Osteoblast (primary cell): ENCODE measurements at regions not wholly inside any gene's neighbourhood (a gene's known extent, or its start where the extent isn't known, plus 50 kb on each side); places are given as distances from the start of the nearest gene placed in this dataset.

Source experiments
- DNase-seq: peaks from one replicate; pipeline ENCODE4 v3.0.0; 2011; ENCODE audit warnings: low spot score, mixed read lengths; ENCODE audit not compliant: insufficient read length; ENCODE audit errors: missing footprints
- H2AFZ ChIP-seq: 2 replicates; pipeline ENCODE4 v1.6.0; 2011; ENCODE audit warnings: mild to moderate bottlenecking, low read length
- H3K27ac ChIP-seq: 2 replicates; pipeline ENCODE4 v1.5.1; 2011; ENCODE audit warnings: mild to moderate bottlenecking, low read depth, low read length, moderate library complexity
- H3K27me3 ChIP-seq: 2 replicates; pipeline ENCODE4 v1.6.0; 2012; ENCODE audit warnings: mild to moderate bottlenecking, control low read depth, inconsistent platforms, low read length, moderate library complexity; ENCODE audit not compliant: insufficient read depth
- H3K36me3 ChIP-seq: 2 replicates; pipeline ENCODE4 v1.5.1; 2011; ENCODE audit warnings: mild to moderate bottlenecking, low read length, control low read depth, moderate library complexity; ENCODE audit not compliant: insufficient read depth
- H3K4me1 ChIP-seq: 2 replicates; pipeline ENCODE4 v1.5.1; 2011; ENCODE audit warnings: mild to moderate bottlenecking, low read length, control low read depth, moderate library complexity; ENCODE audit not compliant: insufficient read depth
- H3K4me2 ChIP-seq: 2 replicates; pipeline ENCODE4 v1.6.0; 2011; ENCODE audit warnings: mild to moderate bottlenecking, low read length; ENCODE audit not compliant: insufficient read depth
- H3K4me3 ChIP-seq: fragments of 200-600 bp; sonication (generic); 3 replicates; pipeline ENCODE4 v1.5.1; 2012; ENCODE audit warnings: mild to moderate bottlenecking, low read length, inconsistent platforms; ENCODE audit not compliant: insufficient read depth
- H3K79me2 ChIP-seq: 2 replicates; pipeline ENCODE4 v1.6.0; 2012; ENCODE audit warnings: mild to moderate bottlenecking, low read length, control low read depth, inconsistent platforms; ENCODE audit not compliant: insufficient read depth
- H3K9me3 ChIP-seq: 2 replicates; pipeline ENCODE4 v1.5.1; 2011; ENCODE audit warnings: low read depth, low read length, control low read depth
- H4K20me1 ChIP-seq: 2 replicates; pipeline ENCODE4 v1.6.0; 2012; ENCODE audit warnings: mild to moderate bottlenecking, low read length, control low read depth; ENCODE audit not compliant: insufficient read depth
- CTCF ChIP-seq: IDR thresholded peaks from 2 replicates; pipeline ENCODE4 v1.5.1; 2011; ENCODE audit warnings: mild to moderate bottlenecking, low read depth, low read length, moderate library complexity; ENCODE audit errors: extremely low read depth

GRCh38 chr14:99066378-99066777 lies 205.6 kb downstream of the BCL11B start:
- H3K36me3 ChIP-seq: no peaks in the 10 kb centered on the region
- H3K4me3 ChIP-seq: no peak overlapping the region
- no peaks in the 10 kb centered on the region for H3K4me1 ChIP-seq
- no peak overlapping the region for H3K27ac ChIP-seq
- no peaks in the 10 kb centered on the region for H3K27me3 ChIP-seq
- H3K4me2 ChIP-seq: no peak overlapping the region
- no peaks in the 10 kb centered on the region for H3K79me2 ChIP-seq
- TF ChIP-seq CTCF: no peak
- DNase-seq: peak; percentile 63
- no peaks in the 10 kb centered on the region for H3K9me3 ChIP-seq
- no peaks in the 10 kb centered on the region for H4K20me1 ChIP-seq
- H2AFZ ChIP-seq: no peak overlapping the region

GRCh38 chr14:99067141-99067920 lies 204.7 kb downstream of the BCL11B start:
- no peaks in the 10 kb centered on the region for H4K20me1 ChIP-seq
- H3K27me3 ChIP-seq: no peaks in the 10 kb centered on the region
- H2AFZ ChIP-seq: no peak overlapping the region
- H3K4me2 ChIP-seq: no peak overlapping the region
- no peaks in the 10 kb centered on the region for H3K79me2 ChIP-seq
- no peaks in the 10 kb centered on the region for H3K36me3 ChIP-seq
- H3K9me3 ChIP-seq: no peaks in the 10 kb centered on the region
- no peaks in the 10 kb centered on the region for H3K4me1 ChIP-seq
- no peak for TF ChIP-seq CTCF
- H3K27ac ChIP-seq: no peak overlapping the region
- peak; percentile 47 for DNase-seq
- no peak overlapping the region for H3K4me3 ChIP-seq

- H3K4me1 ChIP-seq: no peaks in the 10 kb centered on the region
- no peak for TF ChIP-seq CTCF
- no peak overlapping the region for H2AFZ ChIP-seq
- no peak overlapping the region for H3K27ac ChIP-seq
- no peak for DNase-seq
- H3K27me3 ChIP-seq: no peaks in the 10 kb centered on the region
- no peaks in the 10 kb centered on the region for H3K9me3 ChIP-seq
- no peak overlapping the region for H3K4me3 ChIP-seq
- H3K36me3 ChIP-seq: no peaks in the 10 kb centered on the region
- no peak overlapping the region for H3K4me2 ChIP-seq
- no peaks in the 10 kb centered on the region for H3K79me2 ChIP-seq
- no peaks in the 10 kb centered on the region for H4K20me1 ChIP-seq
These were observed 204.1 kb downstream of the BCL11B start for GRCh38 chr14:99067927-99068326.

GRCh38 chr14:99069946-99070345 lies 202.1 kb downstream of the BCL11B start:
- Histone ChIP-seq H4K20me1 (no peaks in the 10 kb centered on the region), H3K9me3 (no peaks in the 10 kb centered on the region), H3K27me3 (no peaks in the 10 kb centered on the region), H3K4me2 (no peak overlapping the region), H3K27ac (no peak overlapping the region), H2AFZ (no peak overlapping the region), H3K4me3 (no peak overlapping the region), H3K79me2 (no peaks in the 10 kb centered on the region), H3K36me3 (no peaks in the 10 kb centered on the region), H3K4me1 (no peaks in the 10 kb centered on the region)
- TF ChIP-seq CTCF: no peak
- peak; percentile 31 for DNase-seq
